ENCODE measurements at regions not wholly inside any gene's neighbourhood (a gene's known extent, or its start where the extent isn't known, plus 50 kb on each side); places are given as distances from the start of the nearest gene placed in this dataset.

- POLR2A ChIA-PET (ENCODE audit: unreplicated experiment): no interaction called here
- no peaks in the 10 kb centered on the region for H3K27me3 ChIP-seq (ENCODE audit: control insufficient read depth, insufficient read depth, low read length)
- H3K4me2 ChIP-seq (ENCODE audit: low read depth, low read length): no peak overlapping the region
- no peak overlapping the region for H2AK5ac ChIP-seq (ENCODE audit: low read depth, low read length)
- H3K4me3 ChIP-seq (ENCODE audit: insufficient read depth, low read depth, low read length): no peak overlapping the region
- H2BK15ac ChIP-seq (ENCODE audit: low read depth, low read length): no peak overlapping the region
- H2AK9ac ChIP-seq (replicated peaks; ENCODE audit: low read depth, low read length, poor library complexity): no peak overlapping the region
- H3K27ac ChIP-seq (ENCODE audit: insufficient read depth, low read length): no peak overlapping the region
- CTCF ChIA-PET: no interaction called here
- TF ChIP-seq ELK1 (IDR thresholded peaks at IDR 0.05; ENCODE audit: borderline replicate concordance, low read depth, low read length) (no peak), RCOR1 (IDR thresholded peaks at IDR 0.05; ENCODE audit: insufficient replicate concordance, low read length) (no peak), USF2 (IDR thresholded peaks at IDR 0.05; ENCODE audit: low read depth, low read length) (no peak), NFE2L2 (IDR thresholded peaks at IDR 0.05; ENCODE audit: low read depth, low read length) (no peak), SMC3 (IDR thresholded peaks at IDR 0.05; ENCODE audit: low read depth, low read length) (no peak), BHLHE40 (IDR thresholded peaks at IDR 0.05; ENCODE audit: low read depth, low read length) (no peak), RFX5 (IDR thresholded peaks at IDR 0.05; ENCODE audit: low read depth, low read length) (no peak), CHD1 (IDR thresholded peaks at IDR 0.05; ENCODE audit: low read depth, low read length) (no peak), RAD21 (IDR thresholded peaks at IDR 0.05; ENCODE audit: low read length) (no peak), MAZ (IDR thresholded peaks at IDR 0.05; ENCODE audit: borderline replicate concordance, low read depth, low read length) (no peak), POLR2A (IDR thresholded peaks at IDR 0.05; ENCODE audit: low read depth, low read length) (no peak), FOS (IDR thresholded peaks at IDR 0.05; ENCODE audit: low read depth, low read length) (no peak)
- H3K18ac ChIP-seq (ENCODE audit: low read depth, low read length): no peak overlapping the region
- DNase-seq: no peak
- H2AFZ ChIP-seq (replicated peaks; ENCODE audit: low read length, poor library complexity): no peak overlapping the region
- intact Hi-C loops (cut with micrococcal nuclease) (no loop called here), in situ Hi-C loops (cut with MboI; ENCODE audit: low sequenced_read_pairs) (no loop called here), dilution Hi-C loops (cut with HindIII; ENCODE audit: low sequenced_read_pairs, unreplicated experiment) (no loop called here)
- no peaks in the 10 kb centered on the region for H4K20me1 ChIP-seq (ENCODE audit: insufficient read depth, low read length)
- H4K8ac ChIP-seq (ENCODE audit: low read depth in 2 of 2, low read length in 2 of 2): no peak overlapping the region
- H3K36me3 ChIP-seq (ENCODE audit: control insufficient read depth, insufficient read depth, low read length): no peaks in the 10 kb centered on the region
- no peak overlapping the region for H3K14ac ChIP-seq (replicated peaks; ENCODE audit: low read depth, low read length)
- no peak overlapping the region for H3K23ac ChIP-seq (ENCODE audit: low read depth, low read length)
- H3K4ac ChIP-seq (ENCODE audit: low read depth, low read length): no peak overlapping the region
- BruUV-seq (replicated peaks): no TSS peak
- H3K9me1 ChIP-seq (ENCODE audit: insufficient read depth, low read length): no peaks in the 10 kb centered on the region
- no peaks in the 10 kb centered on the region for H3K4me1 ChIP-seq (ENCODE audit: control insufficient read depth, insufficient read depth, low read length)
- H2BK5ac ChIP-seq (ENCODE audit: low read depth, low read length, poor library complexity, severe bottlenecking): no peak overlapping the region
- H3K56ac ChIP-seq (ENCODE audit: extremely low read depth, insufficient read depth, low read length): no peak overlapping the region
- H2BK20ac ChIP-seq (ENCODE audit: low read depth, low read length): no peak overlapping the region
- H4K5ac ChIP-seq (ENCODE audit: low read depth, low read length): no peak overlapping the region
- WGBS, 2 experiments (ENCODE audit: extremely low coverage in 2 of 2, insufficient read length in 1 of 2): 59% methylated on average over 5 of the region's 8 CpGs; no CpG with 5 or more reads in 1 of the 2 experiments
- H4K91ac ChIP-seq (ENCODE audit: insufficient read depth, low read depth, low read length): no peak overlapping the region
- ATAC-seq (ENCODE audit: low read depth): no peak
- H3K9me3 ChIP-seq (ENCODE audit: control insufficient read depth, insufficient read depth, low read length): peaks cover 28% of the 10 kb centered on the region
- H3K9ac ChIP-seq (ENCODE audit: low read depth, low read length): no peak overlapping the region
- H2BK120ac ChIP-seq (ENCODE audit: low read depth, low read length): no peak overlapping the region
- H3K79me1 ChIP-seq (ENCODE audit: low read depth in 1 of 2, low read length in 2 of 2): no peaks in the 10 kb centered on the region
These were observed 93.7 kb upstream of the RGMA start for GRCh38 chr15:93182703-93183205.
